IMR-90 (cell line): ENCODE measurements at regions not wholly inside any gene's neighbourhood (a gene's known extent, or its start where the extent isn't known, plus 50 kb on each side); places are given as distances from the start of the nearest gene placed in this dataset.

Experiments used
- CEBPB ChIP-seq: IDR thresholded peaks from 2 replicates; pipeline ENCODE4 v1.6.1; 2012; ENCODE audit warnings: low read depth, low read length, improper control_type of control experiment
- ELK1 ChIP-seq: fragments of 150-350 bp; IDR thresholded peaks from 2 replicates; pipeline ENCODE4 v1.6.1; 2016; ENCODE audit warnings: low read depth, mild to moderate bottlenecking, low read length, moderate library complexity, borderline replicate concordance
- NFE2L2 ChIP-seq: fragments of 150-350 bp; IDR thresholded peaks from 2 replicates; pipeline ENCODE4 v1.6.1; 2016; ENCODE audit warnings: low read depth, mild to moderate bottlenecking, low read length
- POLR2A ChIP-seq: IDR thresholded peaks from 2 replicates; pipeline ENCODE4 v1.6.1; 2012; ENCODE audit warnings: mild to moderate bottlenecking, low read depth, low read length
- RAD21 ChIP-seq: IDR thresholded peaks from 2 replicates; pipeline ENCODE4 v1.6.1; 2012; ENCODE audit warnings: low read length, improper control_type of control experiment
- RCOR1 ChIP-seq: IDR thresholded peaks from 2 replicates; pipeline ENCODE4 v1.6.1; 2012; ENCODE audit warnings: mild to moderate bottlenecking, low read length, improper control_type of control experiment; ENCODE audit not compliant: insufficient replicate concordance
- TF ChIP-seq, protein P1 (sequence below): conservative IDR thresholded peaks from 2 replicates; pipeline ENCODE4 v1.5.1; 2012; ENCODE audit warnings: mild to moderate bottlenecking, low read depth, low read length, improper control_type of control experiment

DNA sequence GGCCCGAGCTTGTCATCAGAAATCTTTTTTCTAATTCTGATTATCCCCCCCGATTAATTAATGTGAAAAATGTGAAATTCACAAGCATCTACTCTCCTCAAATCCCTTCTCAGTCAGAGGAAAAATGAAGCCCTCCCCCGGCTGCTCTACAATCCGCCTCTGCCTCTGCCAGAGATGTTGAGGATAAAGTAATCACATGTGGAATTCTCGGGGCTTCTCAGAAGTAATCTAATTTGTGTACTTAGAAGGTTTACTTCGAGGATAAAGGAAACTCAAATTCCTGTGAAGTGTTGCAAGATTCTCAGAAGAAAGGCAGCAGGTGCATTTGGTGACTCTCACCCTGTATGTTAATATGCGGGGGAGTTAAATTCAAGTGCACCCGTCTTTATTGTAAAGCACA lies 726.1 kb upstream of the ADAMTS16 start:
- TF ChIP-seq CEBPB (no peak), RCOR1 (no peak), NFE2L2 (no peak), ELK1 (no peak), RAD21 (no peak), POLR2A (no peak)
- TF ChIP-seq, protein P1, sequence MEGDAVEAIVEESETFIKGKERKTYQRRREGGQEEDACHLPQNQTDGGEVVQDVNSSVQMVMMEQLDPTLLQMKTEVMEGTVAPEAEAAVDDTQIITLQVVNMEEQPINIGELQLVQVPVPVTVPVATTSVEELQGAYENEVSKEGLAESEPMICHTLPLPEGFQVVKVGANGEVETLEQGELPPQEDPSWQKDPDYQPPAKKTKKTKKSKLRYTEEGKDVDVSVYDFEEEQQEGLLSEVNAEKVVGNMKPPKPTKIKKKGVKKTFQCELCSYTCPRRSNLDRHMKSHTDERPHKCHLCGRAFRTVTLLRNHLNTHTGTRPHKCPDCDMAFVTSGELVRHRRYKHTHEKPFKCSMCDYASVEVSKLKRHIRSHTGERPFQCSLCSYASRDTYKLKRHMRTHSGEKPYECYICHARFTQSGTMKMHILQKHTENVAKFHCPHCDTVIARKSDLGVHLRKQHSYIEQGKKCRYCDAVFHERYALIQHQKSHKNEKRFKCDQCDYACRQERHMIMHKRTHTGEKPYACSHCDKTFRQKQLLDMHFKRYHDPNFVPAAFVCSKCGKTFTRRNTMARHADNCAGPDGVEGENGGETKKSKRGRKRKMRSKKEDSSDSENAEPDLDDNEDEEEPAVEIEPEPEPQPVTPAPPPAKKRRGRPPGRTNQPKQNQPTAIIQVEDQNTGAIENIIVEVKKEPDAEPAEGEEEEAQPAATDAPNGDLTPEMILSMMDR = no peak
